ENCODE measurements at regions not wholly inside any gene's neighbourhood (a gene's known extent, or its start where the extent isn't known, plus 50 kb on each side); places are given as distances from the start of the nearest gene placed in this dataset.

GRCh38 chr3:30199855-30200254, 406.5 kb upstream of the TGFBR2 start:
- Histone ChIP-seq H3K27me3 (ENCODE audit: control insufficient read depth, insufficient read depth, low read length) (no peaks in the 10 kb centered on the region), H4K91ac (ENCODE audit: insufficient read depth, low read depth, low read length) (0 out of 2 replicates have a peak overlapping the region, but pooled peaks have one; percentile 52), H3K56ac (ENCODE audit: extremely low read depth, insufficient read depth, low read length) (no peak overlapping the region), H4K20me1 (ENCODE audit: insufficient read depth, low read length) (no peaks in the 10 kb centered on the region), H2BK120ac (ENCODE audit: low read depth, low read length) (peak overlapping the region; percentile 32; the same call in 1 of the 2 replicates), H4K5ac (ENCODE audit: low read depth, low read length) (no peak overlapping the region), H2AK9ac (replicated peaks; ENCODE audit: low read depth, low read length, poor library complexity) (no peak overlapping the region), H3K79me1 (ENCODE audit: low read depth in 1 of 2, low read length in 2 of 2) (no peaks in the 10 kb centered on the region), H3K14ac (replicated peaks; ENCODE audit: low read depth, low read length) (no peak overlapping the region), H3K18ac (ENCODE audit: low read depth, low read length) (peak overlapping the region; percentile 47; the same call in 1 of the 2 replicates), H3K9ac (ENCODE audit: low read depth, low read length) (no peak overlapping the region), H3K36me3 (ENCODE audit: control insufficient read depth, insufficient read depth, low read length) (no peaks in the 10 kb centered on the region), H2BK20ac (ENCODE audit: low read depth, low read length) (peak overlapping the region; percentile 33; the same call in 1 of the 2 replicates), H3K9me3 (ENCODE audit: control insufficient read depth, insufficient read depth, low read length) (no peaks in the 10 kb centered on the region), H3K27ac (ENCODE audit: insufficient read depth, low read length) (no peak overlapping the region), H2AK5ac (ENCODE audit: low read depth, low read length) (peak overlapping the region; percentile 87), H2AFZ (replicated peaks; ENCODE audit: low read length, poor library complexity) (no peak overlapping the region), H3K4me1 (ENCODE audit: control insufficient read depth, insufficient read depth, low read length) (peaks cover 6% of the 10 kb centered on the region), H3K4ac (ENCODE audit: low read depth, low read length) (peak overlapping the region; percentile 47; the same call in 1 of the 2 replicates), H3K4me2 (ENCODE audit: low read depth, low read length) (no peak overlapping the region), H3K23ac (ENCODE audit: low read depth, low read length) (no peak overlapping the region), H3K4me3 (ENCODE audit: insufficient read depth, low read depth, low read length) (no peak overlapping the region), H3K9me1 (ENCODE audit: insufficient read depth, low read length) (peaks cover 2% of the 10 kb centered on the region; the same call in 1 of the 2 replicates), H2BK15ac (ENCODE audit: low read depth, low read length) (peak overlapping the region; percentile 53; the same call in 1 of the 3 replicates), H2BK5ac (ENCODE audit: low read depth, low read length, poor library complexity, severe bottlenecking) (no peak overlapping the region), H4K8ac (ENCODE audit: low read depth in 2 of 2, low read length in 2 of 2) (no peak overlapping the region)
- CTCF ChIA-PET = interaction anchor here (0.6 to 1.1 kb wide), 6 partner anchors 27 to 493 kb away, joined by 3 to 5 read pairs (median 3); no protein-coding TSS in a partner anchor
- no peak for ATAC-seq (ENCODE audit: low read depth)
- intact Hi-C loops (cut with micrococcal nuclease) (loop anchor here (1.0 to 5.0 kb wide), 7 partner anchors 87 to 918 kb away; partner anchors contain the start of genes RBMS3 and TGFBR2), dilution Hi-C loops (cut with HindIII; ENCODE audit: low sequenced_read_pairs, unreplicated experiment) (no loop called here), in situ Hi-C loops (cut with MboI; ENCODE audit: low sequenced_read_pairs) (loop anchor here (5.0 to 10.0 kb wide), 2 partner anchors 88 to 165 kb away; no protein-coding TSS in a partner anchor)
- TF ChIP-seq FOS (IDR thresholded peaks at IDR 0.05; ENCODE audit: low read depth, low read length) (no peak), USF2 (IDR thresholded peaks at IDR 0.05; ENCODE audit: low read depth, low read length) (no peak), MAFK (IDR thresholded peaks at IDR 0.05; ENCODE audit: low read depth, low read length) (no peak)
- no peak for DNase-seq
- POLR2A ChIA-PET (ENCODE audit: unreplicated experiment) = no interaction called here
- no CpG with 5 or more reads among the region's 3 CpGs for WGBS, 2 experiments (ENCODE audit: extremely low coverage in 2 of 2, insufficient read length in 1 of 2)
- BruUV-seq (replicated peaks) = no TSS peak

Measured in IMR-90 (cell line).